HEK293T (cell line): ENCODE measurements at regions not wholly inside any gene's neighbourhood (a gene's known extent, or its start where the extent isn't known, plus 50 kb on each side); places are given as distances from the start of the nearest gene placed in this dataset.

ENCODE experiments used
- BHLHE40 ChIP-seq: fragments of 450-650 bp; IDR thresholded peaks from 2 replicates; pipeline ENCODE4 v1.6.1; 2016; ENCODE audit warnings: mild to moderate bottlenecking, moderate library complexity, borderline replicate concordance
- ELF4 ChIP-seq: fragments of 450-650 bp; IDR thresholded peaks from 2 replicates; pipeline ENCODE4 v1.6.1; 2017; ENCODE audit warnings: antibody characterized with exemption
- FOXK2 ChIP-seq: fragments of 450-650 bp; IDR thresholded peaks from 2 replicates; pipeline ENCODE4 v1.6.1; 2016; ENCODE audit warnings: mild to moderate bottlenecking
- PKNOX1 ChIP-seq: fragments of 450-650 bp; IDR thresholded peaks from 2 replicates; pipeline ENCODE4 v1.6.1; 2016

- no peak for TF ChIP-seq PKNOX1
- no peak for TF ChIP-seq ELF4
- no peak for TF ChIP-seq BHLHE40
- TF ChIP-seq FOXK2, result no peak
These were observed 52.3 kb upstream of the SIM2 start for GRCh38 chr21:36646645-36647044.
